Psoas muscle (tissue), 7 donors: ENCODE measurements at regions not wholly inside any gene's neighbourhood (a gene's known extent, or its start where the extent isn't known, plus 50 kb on each side); places are given as distances from the start of the nearest gene placed in this dataset.
"Not testable (repeated sequence)": the region's sequence is repeated elsewhere in the genome, so short reads cannot be mapped to it uniquely, and the experiment has no call there.

Experiments used
- ATAC-seq, 4 donors: fragments of 200-7000 bp; cut with Tn5 transposase; one replicate each; pipeline ENCODE4 v1.9.1; 2020; ENCODE audit warnings: moderate library complexity in 3 of 4, mild to moderate bottlenecking in 2 of 4
- DNase-seq, 2 donors: peaks; one replicate each; pipeline ENCODE4 v3.0.0-alpha.2; 2020
- H3K27ac ChIP-seq: fragments of 200-600 bp; one replicate; pipeline ENCODE4 v1.8.0; 2022
- H3K27me3 ChIP-seq, 3 donors: fragments of 200-600 bp in 1 of 3; one replicate each; pipeline versions ENCODE4 v1.6.1 to v1.8.0; 2013 to 2022; ENCODE audit warnings: low read length in 2 of 3, mild to moderate bottlenecking in 2 of 3, moderate library complexity in 1 of 3; ENCODE audit not compliant: insufficient read depth in 3 of 3
- H3K36me3 ChIP-seq, 2 donors: fragments of 200-600 bp in 1 of 2; one replicate each; pipeline versions ENCODE4 v1.6.1 to v1.8.0; 2013 to 2022; ENCODE audit warnings: low read depth in 1 of 2, mild to moderate bottlenecking in 1 of 2, moderate library complexity in 1 of 2; ENCODE audit not compliant: insufficient read depth in 1 of 2
- H3K4me1 ChIP-seq: fragments of 200-600 bp; one replicate; pipeline ENCODE4 v1.8.0; 2022
- H3K4me3 ChIP-seq: fragments of 200-600 bp; one replicate; pipeline ENCODE4 v1.8.0; 2022; ENCODE audit warnings: mild to moderate bottlenecking
- H3K9me3 ChIP-seq: fragments of 200-600 bp; one replicate; pipeline ENCODE4 v1.8.0; 2022
- WGBS, 3 donors: extraction: QIAGEN DNeasy Blood & Tissue Kit; methylation state at CpG; one replicate each; pipeline versions ENCODE4 v1.1.6 to v1.1.7; 2013; 5-methylcytosine and 5-hydroxymethylcytosine counted together
- intact Hi-C, 2 donors: fragments of 100-400 bp; cut with DNase I; formaldehyde crosslinking; loops; one replicate each; pipeline versions ENCODE4 v1.11.0 to v1.14.2; 2022
- TF ChIP-seq, protein P1 (sequence below): fragments of 200-600 bp; IDR thresholded peaks from one replicate; pipeline ENCODE4 v1.8.0; 2022; ENCODE audit warnings: antibody characterized with exemption
- donor health status: healthy with polysubstance abuse.
- donor health status: DM: no; HTN: no; CAD: no; lungs with moderate emphysema.
- donor health status: Bipolar disorder and iron deficiency.
- donor health status: healthy.
- donor health status: DM: yes; HTN: yes; CAD: no.
- donor health status: DM: no; HTN: no; CAD: no.
- donor health status: DM: yes; HTN: yes; CAD: no.

DNA sequence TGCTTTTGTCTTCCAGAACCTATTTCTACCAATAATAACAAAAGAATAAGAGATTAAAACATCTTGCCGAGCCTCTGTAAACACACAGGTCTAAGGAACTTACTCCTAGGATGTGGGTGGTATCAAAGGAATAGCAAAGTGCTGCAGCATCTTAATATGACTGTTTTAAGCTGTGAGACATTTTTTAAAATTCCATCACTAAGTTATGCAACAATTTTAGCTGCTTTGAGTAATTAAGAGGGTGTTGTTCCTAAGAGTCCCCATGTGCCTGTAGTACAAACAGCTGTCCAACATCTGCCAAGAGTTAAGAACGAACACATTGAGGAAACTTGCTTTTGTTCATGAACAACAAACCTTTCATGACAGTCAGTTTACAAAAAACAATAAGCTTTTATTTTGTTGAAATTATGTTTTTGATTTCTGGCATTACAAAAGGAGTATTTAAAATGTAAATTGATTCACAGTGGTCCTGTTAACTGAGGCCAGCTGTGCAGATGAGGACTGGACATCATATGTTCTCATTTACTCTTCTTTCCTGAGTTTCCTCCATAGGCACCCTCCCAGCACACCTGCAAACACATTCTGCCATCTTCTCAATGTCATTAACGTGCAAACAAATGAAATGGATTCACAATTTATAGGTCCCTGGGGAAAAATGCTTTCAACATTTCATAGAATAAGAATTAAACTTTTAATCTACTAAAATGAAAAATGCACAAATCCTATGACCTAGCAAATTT lies 337.3 kb upstream of the ARHGEF26 start:
- WGBS, 3 donors = 15 to 27% (median 24%) methylated on average over 3 of the region's 3 CpGs
- intact Hi-C loops = no loop called here
- no peaks in the 10 kb centered on the region for H3K4me1 ChIP-seq
- TF ChIP-seq, protein P1, sequence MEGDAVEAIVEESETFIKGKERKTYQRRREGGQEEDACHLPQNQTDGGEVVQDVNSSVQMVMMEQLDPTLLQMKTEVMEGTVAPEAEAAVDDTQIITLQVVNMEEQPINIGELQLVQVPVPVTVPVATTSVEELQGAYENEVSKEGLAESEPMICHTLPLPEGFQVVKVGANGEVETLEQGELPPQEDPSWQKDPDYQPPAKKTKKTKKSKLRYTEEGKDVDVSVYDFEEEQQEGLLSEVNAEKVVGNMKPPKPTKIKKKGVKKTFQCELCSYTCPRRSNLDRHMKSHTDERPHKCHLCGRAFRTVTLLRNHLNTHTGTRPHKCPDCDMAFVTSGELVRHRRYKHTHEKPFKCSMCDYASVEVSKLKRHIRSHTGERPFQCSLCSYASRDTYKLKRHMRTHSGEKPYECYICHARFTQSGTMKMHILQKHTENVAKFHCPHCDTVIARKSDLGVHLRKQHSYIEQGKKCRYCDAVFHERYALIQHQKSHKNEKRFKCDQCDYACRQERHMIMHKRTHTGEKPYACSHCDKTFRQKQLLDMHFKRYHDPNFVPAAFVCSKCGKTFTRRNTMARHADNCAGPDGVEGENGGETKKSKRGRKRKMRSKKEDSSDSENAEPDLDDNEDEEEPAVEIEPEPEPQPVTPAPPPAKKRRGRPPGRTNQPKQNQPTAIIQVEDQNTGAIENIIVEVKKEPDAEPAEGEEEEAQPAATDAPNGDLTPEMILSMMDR = no peak
- no peaks in the 10 kb centered on the region for H3K36me3 ChIP-seq
- H3K9me3 ChIP-seq = no peaks in the 10 kb centered on the region
- H3K27me3 ChIP-seq = peaks cover 0 to 3% (median 0%) of the 10 kb centered on the region in 3 donors
- H3K4me3 ChIP-seq = no peak overlapping the region
- no peak overlapping the region for H3K27ac ChIP-seq
- DNase-seq (no peak), ATAC-seq (peak in 1 of 4 donors; percentile 24)

GRCh38 chr3:153785901-153786300 lies 335.3 kb upstream of the ARHGEF26 start:
- no peak for DNase-seq
- Histone ChIP-seq H3K27ac (no peak overlapping the region), H3K4me1 (no peaks in the 10 kb centered on the region), H3K9me3 (no peaks in the 10 kb centered on the region), H3K4me3 (no peak overlapping the region), H3K36me3 (no peaks in the 10 kb centered on the region), H3K27me3 (peaks cover 0 to 3% (median 0%) of the 10 kb centered on the region in 3 donors)
- no peak for ATAC-seq
- intact Hi-C loops = no loop called here
- WGBS, 3 donors = 80 to 92% (median 82%) methylated on average over 3 of the region's 3 CpGs
- TF ChIP-seq, protein P1 = no peak

DNA sequence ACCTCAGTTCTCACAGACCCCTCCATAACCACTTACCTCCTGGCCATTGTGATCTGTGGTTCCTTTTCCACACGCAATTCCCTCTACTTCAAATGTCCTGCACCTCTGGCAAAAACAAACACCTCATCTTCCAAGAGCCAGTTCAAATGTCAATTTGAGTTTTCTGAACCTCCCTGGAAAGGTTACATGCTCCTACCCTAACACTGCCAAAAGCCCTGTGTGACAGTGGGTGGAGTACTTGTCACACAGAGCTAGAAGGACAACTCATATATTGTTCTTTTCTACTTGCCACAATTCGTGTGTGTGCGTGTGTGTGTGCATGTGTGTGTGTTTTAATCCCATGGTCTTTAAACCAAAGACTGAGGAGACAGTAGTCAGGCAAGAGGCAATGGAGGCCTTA lies 331.8 kb upstream of the ARHGEF26 start:
- WGBS, 3 donors = 72 to 80% (median 73%) methylated on average over 3 of the region's 3 CpGs
- ATAC-seq (no peak), DNase-seq (no peak)
- TF ChIP-seq, protein P1 = no peak
- Histone ChIP-seq H3K36me3 (no peaks in the 10 kb centered on the region), H3K27me3 (no peaks in the 10 kb centered on the region), H3K27ac (no peak overlapping the region), H3K4me1 (no peaks in the 10 kb centered on the region), H3K4me3 (no peak overlapping the region), H3K9me3 (no peaks in the 10 kb centered on the region)
- intact Hi-C loops = no loop called here

GRCh38 chr3:153797056-153797455 lies 324.1 kb upstream of the ARHGEF26 start:
- H3K27me3 ChIP-seq, intact Hi-C loops, H3K27ac ChIP-seq, H3K4me3 ChIP-seq, ATAC-seq, H3K4me1 ChIP-seq, H3K36me3 ChIP-seq, DNase-seq, H3K9me3 ChIP-seq: not testable (repeated sequence)
- 83 to 95% (median 85%) methylated on average over 11 to 13 of the region's 13 CpGs for WGBS, 3 donors

DNA sequence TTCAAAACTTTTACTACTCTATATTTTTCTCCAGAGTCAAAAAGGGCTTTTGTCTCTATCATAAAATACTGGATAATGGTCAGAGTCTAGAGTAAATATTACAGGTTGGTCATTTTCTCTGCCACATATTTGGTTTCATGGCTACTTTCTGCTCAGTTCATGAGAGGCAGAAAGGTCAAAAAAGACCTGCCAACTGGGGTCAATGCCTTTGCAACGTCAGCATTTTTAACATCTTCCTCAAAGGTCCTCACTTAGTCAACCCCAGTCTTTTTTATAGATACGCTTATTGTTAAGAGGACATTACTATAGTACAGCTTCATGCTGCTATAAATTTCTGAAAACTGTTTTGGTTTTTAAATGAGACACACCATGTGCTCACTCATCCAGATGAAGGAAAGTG lies 312.1 kb upstream of the ARHGEF26 start:
- ATAC-seq (no peak), DNase-seq (no peak)
- Histone ChIP-seq H3K36me3 (no peaks in the 10 kb centered on the region), H3K4me1 (no peaks in the 10 kb centered on the region), H3K27ac (no peak overlapping the region), H3K4me3 (no peak overlapping the region), H3K27me3 (no peaks in the 10 kb centered on the region), H3K9me3 (no peaks in the 10 kb centered on the region)
- intact Hi-C loops = no loop called here
- 45 to 47% (median 45%) methylated on average over 2 of the region's 2 CpGs for WGBS, 3 donors
- TF ChIP-seq, protein P1 = no peak
